Astrocyte (in vitro differentiated cells and primary cell): ENCODE measurements at regions not wholly inside any gene's neighbourhood (a gene's known extent, or its start where the extent isn't known, plus 50 kb on each side); places are given as distances from the start of the nearest gene placed in this dataset.

Source experiments
- DNase-seq: peaks from one replicate; pipeline ENCODE4 v3.0.0-alpha.2; 2010; ENCODE audit warnings: low read depth
- FAIRE-seq: peaks from 2 replicates; lab custom pipeline; 2011; peaks lifted over from hg19 to GRCh38; lab: Jason Lieb, UNC
- H2AFZ ChIP-seq: 2 replicates; pipeline ENCODE4 v1.6.0; 2012; ENCODE audit warnings: low read depth, low read length, inconsistent platforms
- H3K27ac ChIP-seq: 2 replicates; pipeline ENCODE4 v1.5.1; 2011; ENCODE audit warnings: low read depth, low read length, inconsistent platforms
- H3K27me3 ChIP-seq: 2 replicates; pipeline ENCODE4 v1.6.0; 2011; ENCODE audit warnings: low read length, inconsistent platforms; ENCODE audit not compliant: insufficient read depth
- H3K36me3 ChIP-seq: 2 replicates; pipeline ENCODE4 v1.5.1; 2011; ENCODE audit warnings: low read length, inconsistent platforms; ENCODE audit not compliant: insufficient read depth
- H3K4me1 ChIP-seq: 2 replicates; pipeline ENCODE4 v1.5.1; 2011; ENCODE audit warnings: low read length, inconsistent platforms; ENCODE audit not compliant: insufficient read depth
- H3K4me2 ChIP-seq: 2 replicates; pipeline ENCODE4 v1.6.0; 2012; ENCODE audit warnings: low read length, inconsistent platforms
- H3K4me3 ChIP-seq: 2 replicates; pipeline ENCODE4 v1.5.1; 2011; ENCODE audit warnings: low read depth, mild to moderate bottlenecking, low read length, inconsistent platforms; ENCODE audit not compliant: insufficient read depth
- H3K79me2 ChIP-seq: 2 replicates; pipeline ENCODE4 v1.6.0; 2012; ENCODE audit warnings: mild to moderate bottlenecking, low read length, inconsistent platforms; ENCODE audit not compliant: insufficient read depth
- H3K9ac ChIP-seq: 2 replicates; pipeline ENCODE4 v1.6.0; 2012; ENCODE audit warnings: mild to moderate bottlenecking, low read length, inconsistent platforms
- H3K9me3 ChIP-seq: 2 replicates; pipeline ENCODE4 v1.5.1; 2012; ENCODE audit warnings: low read depth, mild to moderate bottlenecking, low read length, inconsistent platforms; ENCODE audit not compliant: insufficient read depth
- H4K20me1 ChIP-seq: 2 replicates; pipeline ENCODE4 v1.6.0; 2012; ENCODE audit warnings: low read length, inconsistent platforms; ENCODE audit not compliant: insufficient read depth
- H3K27ac Mint-ChIP-seq: one replicate; pipeline ENCODE4 v1.8.0; 2021; ENCODE audit warnings: mild to moderate bottlenecking, mixed read lengths; ENCODE audit not compliant: unreplicated experiment
- H3K27me3 Mint-ChIP-seq: one replicate; pipeline ENCODE4 v1.8.0; 2021; ENCODE audit warnings: low read depth, mixed read lengths; ENCODE audit not compliant: unreplicated experiment
- H3K36me3 Mint-ChIP-seq: one replicate; pipeline ENCODE4 v1.8.0; 2021; ENCODE audit warnings: low read depth, mixed read lengths; ENCODE audit not compliant: unreplicated experiment
- H3K4me1 Mint-ChIP-seq: one replicate; pipeline ENCODE4 v1.8.0; 2021; ENCODE audit warnings: low read depth, mixed read lengths; ENCODE audit not compliant: unreplicated experiment
- H3K4me3 Mint-ChIP-seq: one replicate; pipeline ENCODE4 v1.8.0; 2021; ENCODE audit warnings: mild to moderate bottlenecking, moderate library complexity, mixed read lengths; ENCODE audit not compliant: unreplicated experiment
- H3K9me3 Mint-ChIP-seq: one replicate; pipeline ENCODE4 v1.8.0; 2021; ENCODE audit warnings: mild to moderate bottlenecking, mixed read lengths; ENCODE audit not compliant: unreplicated experiment
- EZH2 ChIP-seq: IDR thresholded peaks from 2 replicates; pipeline ENCODE4 v1.6.1; 2012; ENCODE audit warnings: mild to moderate bottlenecking, low read length, inconsistent platforms; ENCODE audit not compliant: insufficient read depth
- TF ChIP-seq, protein P1 (sequence below): IDR thresholded peaks from 2 replicates; pipeline ENCODE4 v1.5.1; 2011; ENCODE audit warnings: low read depth, mild to moderate bottlenecking, inconsistent platforms, low read length, moderate library complexity; ENCODE audit not compliant: insufficient read depth

DNA sequence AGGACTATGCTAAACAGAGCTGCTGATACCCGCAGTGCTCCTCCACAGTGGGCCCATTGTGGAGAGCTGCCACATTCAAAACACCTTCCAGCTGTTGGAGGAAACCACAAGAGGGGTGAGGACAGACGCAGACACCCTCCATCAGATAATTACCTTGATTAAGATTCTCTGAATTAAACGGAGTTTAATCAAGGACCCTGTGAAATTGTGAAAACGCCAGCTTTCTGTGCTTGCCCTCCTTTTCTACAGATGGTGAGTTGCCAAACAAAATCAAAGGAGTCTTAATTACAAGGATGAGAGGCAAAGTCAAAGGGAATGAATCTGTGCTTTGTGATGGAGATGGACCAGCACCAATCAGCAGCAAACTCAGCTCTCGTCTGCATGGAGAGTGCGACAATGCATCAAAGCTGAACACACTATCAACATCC lies 596.1 kb downstream of the ELAVL2 start:
- H3K4me3 Mint-ChIP-seq: no peak overlapping the region
- FAIRE-seq (no peak), DNase-seq (no peak)
- no peaks in the 10 kb centered on the region for H3K4me1 Mint-ChIP-seq
- Histone ChIP-seq H3K9ac (no peak overlapping the region), H3K4me3 (no peak overlapping the region), H3K79me2 (no peaks in the 10 kb centered on the region), H4K20me1 (no peaks in the 10 kb centered on the region), H3K4me2 (no peak overlapping the region), H3K36me3 (no peaks in the 10 kb centered on the region), H3K27ac (no peak overlapping the region), H2AFZ (no peak overlapping the region), H3K4me1 (no peaks in the 10 kb centered on the region), H3K9me3 (no peaks in the 10 kb centered on the region), H3K27me3 (no peaks in the 10 kb centered on the region)
- no peaks in the 10 kb centered on the region for H3K27me3 Mint-ChIP-seq
- no peaks in the 10 kb centered on the region for H3K9me3 Mint-ChIP-seq
- no peak overlapping the region for H3K27ac Mint-ChIP-seq
- TF ChIP-seq EZH2: no peak
- TF ChIP-seq, protein P1, sequence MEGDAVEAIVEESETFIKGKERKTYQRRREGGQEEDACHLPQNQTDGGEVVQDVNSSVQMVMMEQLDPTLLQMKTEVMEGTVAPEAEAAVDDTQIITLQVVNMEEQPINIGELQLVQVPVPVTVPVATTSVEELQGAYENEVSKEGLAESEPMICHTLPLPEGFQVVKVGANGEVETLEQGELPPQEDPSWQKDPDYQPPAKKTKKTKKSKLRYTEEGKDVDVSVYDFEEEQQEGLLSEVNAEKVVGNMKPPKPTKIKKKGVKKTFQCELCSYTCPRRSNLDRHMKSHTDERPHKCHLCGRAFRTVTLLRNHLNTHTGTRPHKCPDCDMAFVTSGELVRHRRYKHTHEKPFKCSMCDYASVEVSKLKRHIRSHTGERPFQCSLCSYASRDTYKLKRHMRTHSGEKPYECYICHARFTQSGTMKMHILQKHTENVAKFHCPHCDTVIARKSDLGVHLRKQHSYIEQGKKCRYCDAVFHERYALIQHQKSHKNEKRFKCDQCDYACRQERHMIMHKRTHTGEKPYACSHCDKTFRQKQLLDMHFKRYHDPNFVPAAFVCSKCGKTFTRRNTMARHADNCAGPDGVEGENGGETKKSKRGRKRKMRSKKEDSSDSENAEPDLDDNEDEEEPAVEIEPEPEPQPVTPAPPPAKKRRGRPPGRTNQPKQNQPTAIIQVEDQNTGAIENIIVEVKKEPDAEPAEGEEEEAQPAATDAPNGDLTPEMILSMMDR: no peak
- no peaks in the 10 kb centered on the region for H3K36me3 Mint-ChIP-seq

DNA sequence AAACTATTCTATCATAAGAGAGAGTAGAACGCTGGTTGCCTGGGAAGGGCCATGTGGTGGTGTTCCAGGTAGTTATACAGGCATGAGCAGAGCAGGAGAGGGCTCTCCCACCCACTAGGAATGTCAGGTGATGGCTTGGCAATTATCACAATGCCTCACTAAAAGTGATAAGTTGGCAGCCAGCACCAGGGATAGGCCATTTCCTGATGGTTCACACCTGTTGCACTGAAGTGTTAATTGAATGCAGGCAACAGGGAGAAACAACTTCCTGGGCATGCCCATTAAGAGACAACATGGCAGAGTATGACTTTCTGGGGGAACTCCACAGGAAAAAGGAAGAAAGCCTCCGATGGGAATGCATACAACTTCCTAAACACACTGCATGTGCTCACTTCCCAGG lies 593.2 kb downstream of the ELAVL2 start:
- DNase-seq (no peak), FAIRE-seq (no peak)
- no peak overlapping the region for H3K27ac ChIP-seq
- no peaks in the 10 kb centered on the region for H3K9me3 Mint-ChIP-seq
- H3K27me3 ChIP-seq: no peaks in the 10 kb centered on the region
- no peak overlapping the region for H3K27ac Mint-ChIP-seq
- no peak overlapping the region for H3K4me3 ChIP-seq
- no peak overlapping the region for H2AFZ ChIP-seq
- no peaks in the 10 kb centered on the region for H3K4me1 ChIP-seq
- H3K4me1 Mint-ChIP-seq: no peaks in the 10 kb centered on the region
- H3K9me3 ChIP-seq: no peaks in the 10 kb centered on the region
- H3K4me3 Mint-ChIP-seq: no peak overlapping the region
- H3K9ac ChIP-seq: no peak overlapping the region
- H3K4me2 ChIP-seq: no peak overlapping the region
- H3K36me3 ChIP-seq: no peaks in the 10 kb centered on the region
- H3K79me2 ChIP-seq: no peaks in the 10 kb centered on the region
- H3K36me3 Mint-ChIP-seq: no peaks in the 10 kb centered on the region
- TF ChIP-seq EZH2: no peak
- TF ChIP-seq, protein P1: no peak
- no peaks in the 10 kb centered on the region for H4K20me1 ChIP-seq
- no peaks in the 10 kb centered on the region for H3K27me3 Mint-ChIP-seq

DNA sequence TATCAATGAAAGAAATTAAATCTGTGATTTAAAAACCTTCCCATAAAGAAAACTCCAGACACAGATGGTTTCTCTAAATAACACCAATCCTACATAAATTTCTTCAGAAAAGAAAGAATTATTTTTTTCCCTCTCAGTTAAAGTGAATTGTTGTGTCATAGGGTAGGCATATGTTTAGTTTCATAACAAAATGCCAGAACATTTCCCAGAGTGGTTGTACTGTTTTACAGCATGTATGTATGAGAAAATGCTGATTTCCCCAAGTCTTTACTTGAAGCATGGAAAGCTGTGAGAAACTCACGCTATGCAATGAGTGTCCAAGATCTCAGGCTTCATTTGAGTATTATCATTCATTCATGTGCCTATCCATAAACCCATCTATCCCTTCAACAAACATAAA lies 582.5 kb downstream of the ELAVL2 start:
- Histone ChIP-seq H3K27me3 (no peaks in the 10 kb centered on the region), H3K36me3 (no peaks in the 10 kb centered on the region), H3K4me2 (no peak overlapping the region), H3K4me3 (no peak overlapping the region), H2AFZ (no peak overlapping the region), H3K9me3 (no peaks in the 10 kb centered on the region), H3K9ac (no peak overlapping the region), H3K27ac (no peak overlapping the region), H4K20me1 (no peaks in the 10 kb centered on the region), H3K79me2 (no peaks in the 10 kb centered on the region), H3K4me1 (no peaks in the 10 kb centered on the region)
- H3K4me1 Mint-ChIP-seq: no peaks in the 10 kb centered on the region
- H3K27me3 Mint-ChIP-seq: no peaks in the 10 kb centered on the region
- H3K36me3 Mint-ChIP-seq: no peaks in the 10 kb centered on the region
- peaks cover 9% of the 10 kb centered on the region for H3K9me3 Mint-ChIP-seq
- H3K4me3 Mint-ChIP-seq: no peak overlapping the region
- no peak overlapping the region for H3K27ac Mint-ChIP-seq
- TF ChIP-seq, protein P1: no peak
- TF ChIP-seq EZH2: no peak
- FAIRE-seq (no peak), DNase-seq (no peak)
